ENCODE measurements at regions not wholly inside any gene's neighbourhood (a gene's known extent, or its start where the extent isn't known, plus 50 kb on each side); places are given as distances from the start of the nearest gene placed in this dataset.
A peak's percentile ranks its signal among the peaks of the same experiment; 100 is the strongest.

- H3K4me3 ChIP-seq, result no peak overlapping the region
- no peak overlapping the region for H3K27ac ChIP-seq
- H3K9me3 ChIP-seq, result no peaks in the 10 kb centered on the region
- no peaks in the 10 kb centered on the region for H3K36me3 ChIP-seq
- peaks cover 0 to 31% of the 10 kb centered on the region in 2 donors for H3K4me1 ChIP-seq
- no peaks in the 10 kb centered on the region for H3K27me3 ChIP-seq
- ATAC-seq (no peak), DNase-seq (no peak)
- intact Hi-C loops (cut with DNase I), result no loop called here
- no peak for TF ChIP-seq CTCF (IDR thresholded peaks at IDR 0.05)
Measured at GRCh38 chr4:10185518-10186227, 69.1 kb upstream of the WDR1 start.

- ATAC-seq (no peak), DNase-seq (no peak)
- Histone ChIP-seq H3K27me3 (no peaks in the 10 kb centered on the region), H3K4me1 (peaks cover 0 to 36% of the 10 kb centered on the region in 2 donors), H3K27ac (no peak overlapping the region), H3K9me3 (no peaks in the 10 kb centered on the region), H3K36me3 (no peaks in the 10 kb centered on the region), H3K4me3 (no peak overlapping the region)
- intact Hi-C loops (cut with DNase I), result no loop called here
- no peak for TF ChIP-seq CTCF (IDR thresholded peaks at IDR 0.05)
Measured at GRCh38 chr4:10184501-10184938, 67.9 kb upstream of the WDR1 start.

- peaks cover 0 to 36% of the 10 kb centered on the region in 2 donors for H3K4me1 ChIP-seq
- H3K4me3 ChIP-seq, result no peak overlapping the region
- TF ChIP-seq CTCF (IDR thresholded peaks at IDR 0.05), result no peak
- DNase-seq (no peak), ATAC-seq (no peak)
- H3K9me3 ChIP-seq, result no peaks in the 10 kb centered on the region
- peak overlapping the region in 1 of 2 donors; percentile 51 for H3K27ac ChIP-seq
- intact Hi-C loops (cut with DNase I), result no loop called here
- no peaks in the 10 kb centered on the region for H3K27me3 ChIP-seq
- H3K36me3 ChIP-seq, result no peaks in the 10 kb centered on the region
Measured at GRCh38 chr4:10184041-10184440, 67.4 kb upstream of the WDR1 start.

- ATAC-seq, result no peak
- Histone ChIP-seq H3K36me3 (no peaks in the 10 kb centered on the region), H3K4me3 (no peak overlapping the region), H3K4me1 (peaks cover 0 to 36% of the 10 kb centered on the region in 2 donors), H3K27me3 (no peaks in the 10 kb centered on the region), H3K27ac (peak overlapping the region in 1 of 2 donors; percentile 51), H3K9me3 (no peaks in the 10 kb centered on the region)
- DNase-seq, result no peak
- intact Hi-C loops (cut with DNase I), result no loop called here
- no peak for TF ChIP-seq CTCF (IDR thresholded peaks at IDR 0.05)
Measured at GRCh38 chr4:10183462-10183861, 66.9 kb upstream of the WDR1 start.

GRCh38 chr4:10182446-10183424 is 66.1 kb upstream of the WDR1 start:
- Histone ChIP-seq H3K36me3 (no peaks in the 10 kb centered on the region), H3K27ac (peak overlapping the region in 1 of 2 donors; percentile 87), H3K4me1 (peaks cover 0 to 36% of the 10 kb centered on the region in 2 donors), H3K9me3 (no peaks in the 10 kb centered on the region), H3K27me3 (no peaks in the 10 kb centered on the region), H3K4me3 (no peak overlapping the region)
- ATAC-seq, result no peak
- no peak for TF ChIP-seq CTCF (IDR thresholded peaks at IDR 0.05)
- no peak for DNase-seq
- intact Hi-C loops (cut with DNase I), result no loop called here

Measured in left lung (tissue), 4 donors.